Fibroblast of skin of right biceps (primary cell): ENCODE measurements at regions not wholly inside any gene's neighbourhood (a gene's known extent, or its start where the extent isn't known, plus 50 kb on each side); places are given as distances from the start of the nearest gene placed in this dataset.
A peak's percentile ranks its signal among the peaks of the same experiment; 100 is the strongest.
"Not testable (repeated sequence)": the region's sequence is repeated elsewhere in the genome, so short reads cannot be mapped to it uniquely, and the experiment has no call there.

ENCODE experiments used
- DNase-seq: peaks from one replicate; pipeline ENCODE4 v3.0.0-alpha.2; 2013

- not testable (repeated sequence) for DNase-seq
Measured at GRCh38 chr15:44849701-44850403, 106.6 kb upstream of the TERB2 start.

DNA sequence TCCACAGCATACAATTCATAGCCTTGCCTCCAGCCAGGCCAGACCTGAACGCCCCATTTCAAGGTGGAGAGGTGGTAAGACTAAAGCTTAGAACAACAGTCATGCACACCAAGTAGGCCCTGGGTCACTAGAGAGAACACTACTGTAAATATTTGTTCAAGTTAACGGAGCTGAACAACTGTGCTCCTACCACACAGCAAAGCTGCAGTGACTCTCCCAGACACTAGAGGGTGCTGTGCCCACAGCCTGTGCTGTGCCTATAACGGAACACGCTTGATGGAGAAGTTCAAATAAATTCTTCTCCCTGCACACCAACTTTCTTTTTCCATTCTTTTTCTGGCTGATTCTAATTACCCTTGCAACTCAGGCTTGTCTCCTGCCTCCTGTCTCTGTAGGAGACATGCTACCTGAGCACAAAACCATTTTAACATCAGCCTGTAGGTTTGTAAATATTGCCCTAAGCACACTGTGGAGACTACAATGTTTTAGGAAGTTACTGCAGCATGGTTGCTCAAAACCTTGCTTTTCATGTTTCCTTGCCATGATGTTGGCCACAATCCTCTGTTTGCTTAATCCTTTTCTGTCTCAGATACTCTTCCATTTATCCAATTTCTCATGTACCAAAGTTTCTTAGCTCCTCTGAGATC lies 103.1 kb upstream of the TERB2 start:
- peak; percentile 37 for DNase-seq

DNA sequence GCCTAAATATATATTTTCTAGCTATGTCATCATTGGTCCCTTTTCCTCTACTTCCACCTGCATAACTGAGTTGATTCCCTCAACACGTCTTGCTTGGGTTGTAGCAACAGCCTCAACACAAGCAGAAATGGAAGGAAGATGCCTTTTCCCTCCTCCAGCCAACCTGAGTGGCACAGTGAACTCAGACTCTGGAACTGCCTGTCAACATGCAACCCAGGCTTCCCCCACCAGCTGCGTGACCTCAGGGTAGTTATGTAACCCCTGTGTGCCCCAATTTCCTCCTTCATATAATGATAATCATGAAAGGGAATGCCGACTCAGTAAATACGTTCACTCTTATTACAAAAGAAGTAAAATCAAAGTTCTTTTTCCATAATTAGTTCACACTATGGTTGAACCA lies 101.8 kb upstream of the TERB2 start:
- not testable (repeated sequence) for DNase-seq

- not testable (repeated sequence) for DNase-seq
Measured at GRCh38 chr15:44856284-44856683, 100.2 kb upstream of the TERB2 start.

GRCh38 chr15:44857164-44857710 lies 99.2 kb upstream of the TERB2 start:
- not testable (repeated sequence) for DNase-seq

GRCh38 chr15:44859088-44859487 lies 97.4 kb upstream of the TERB2 start:
- not testable (repeated sequence) for DNase-seq

- not testable (repeated sequence) for DNase-seq
Measured at GRCh38 chr15:44860168-44860567, 96.3 kb upstream of the TERB2 start.

DNA sequence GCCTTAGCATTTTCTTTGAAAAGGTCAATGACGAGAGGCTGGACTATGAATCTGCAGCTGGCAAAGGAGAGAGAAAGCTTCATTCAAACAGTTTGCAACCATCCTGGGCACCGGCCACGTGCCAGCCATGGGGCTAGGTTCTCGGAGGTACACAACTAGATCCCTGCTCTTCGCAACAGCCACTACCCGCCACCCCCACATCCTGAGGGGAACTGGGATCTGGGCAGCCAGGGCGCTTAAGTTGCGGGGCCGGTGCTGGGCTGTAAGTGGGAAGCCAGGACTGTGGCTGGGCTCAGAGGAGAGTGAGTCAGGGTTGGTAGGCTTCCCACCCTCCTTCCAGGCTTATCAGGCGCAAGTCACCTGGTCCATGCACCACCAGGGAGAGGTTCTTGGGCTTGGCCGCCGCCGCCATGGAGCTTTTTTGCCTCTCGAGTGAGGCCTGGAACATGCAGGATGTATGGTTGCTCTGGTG lies 95.0 kb upstream of the TERB2 start:
- DNase-seq: no peak

- no peak for DNase-seq
Measured at GRCh38 chr15:44861917-44862316, 94.6 kb upstream of the TERB2 start.

DNA sequence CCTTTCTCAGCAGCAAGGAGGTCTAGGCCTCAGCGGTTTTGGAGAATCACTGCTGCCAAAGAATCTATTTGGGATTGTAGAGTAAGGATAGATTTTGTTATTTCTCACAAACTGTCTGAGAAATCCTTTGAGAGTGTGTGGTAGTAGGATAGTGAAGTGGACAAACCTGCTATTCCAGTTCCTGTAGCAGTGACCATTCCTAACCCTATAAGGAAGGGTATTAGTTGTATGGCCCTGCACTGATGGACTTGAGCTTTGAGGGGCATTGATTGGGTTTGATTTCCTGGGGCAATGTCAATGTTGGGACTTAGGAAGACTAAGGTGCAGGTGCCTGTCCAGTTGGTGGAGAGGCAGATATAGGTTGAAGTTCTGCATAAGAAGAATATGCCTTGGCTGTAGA lies 93.6 kb upstream of the TERB2 start:
- not testable (repeated sequence) for DNase-seq

DNA sequence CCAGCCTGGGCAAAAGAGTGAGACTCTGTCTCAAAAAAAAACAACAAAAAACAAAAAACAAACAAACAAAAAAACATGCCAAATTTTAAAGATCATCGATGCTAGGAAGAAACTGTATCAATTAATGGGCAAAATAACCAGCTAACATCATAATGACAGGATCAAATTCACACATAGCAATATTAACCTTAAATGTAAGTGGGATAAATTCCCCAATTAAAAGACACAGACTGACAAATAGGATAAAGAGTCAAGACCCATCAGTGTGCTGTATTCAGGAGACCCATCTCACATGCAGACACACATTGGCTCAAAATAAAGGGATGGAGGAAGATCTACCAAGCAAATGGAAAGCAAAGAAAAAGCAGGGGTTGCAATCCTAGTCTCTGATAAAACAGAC lies 88.4 kb upstream of the TERB2 start:
- not testable (repeated sequence) for DNase-seq

DNA sequence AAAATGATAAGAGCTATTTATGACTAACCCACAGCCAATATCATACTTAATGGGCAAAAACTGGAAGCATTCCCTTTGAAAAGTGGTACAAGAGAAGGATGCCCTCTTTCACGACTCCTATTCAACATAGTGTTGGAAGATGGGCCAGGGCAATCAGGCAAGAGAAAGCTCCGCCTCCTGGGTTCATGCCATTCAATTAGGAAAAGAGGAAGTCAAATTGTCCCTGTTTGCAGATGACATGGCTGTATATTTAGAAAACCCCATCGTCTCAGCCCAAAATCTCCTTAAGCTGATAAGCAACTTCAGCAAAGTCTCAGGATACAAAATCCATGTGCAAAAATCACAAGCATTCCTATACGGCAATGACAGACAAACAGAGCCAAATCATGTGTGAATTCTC lies 86.4 kb upstream of the TERB2 start:
- DNase-seq: not testable (repeated sequence)

DNA sequence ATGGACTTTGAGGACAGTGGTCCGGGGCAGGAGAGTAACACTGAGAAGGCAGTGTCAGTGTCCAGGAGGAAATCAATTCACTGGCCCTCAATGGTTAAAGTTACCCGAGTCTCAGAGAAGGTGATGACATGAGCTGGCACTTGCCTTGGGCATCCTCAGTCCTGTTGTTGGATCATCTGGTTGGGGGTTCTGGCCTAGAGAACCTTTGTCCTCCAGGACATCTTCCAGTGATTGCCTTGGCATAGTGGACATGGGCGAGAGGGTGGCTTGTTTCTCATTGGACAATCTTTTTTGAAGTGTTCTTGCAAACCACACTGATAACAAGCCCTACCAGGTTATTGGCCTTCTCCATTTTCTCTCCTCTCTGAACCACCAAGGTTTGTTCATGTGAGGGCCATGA lies 83.4 kb upstream of the TERB2 start:
- no peak for DNase-seq

DNA sequence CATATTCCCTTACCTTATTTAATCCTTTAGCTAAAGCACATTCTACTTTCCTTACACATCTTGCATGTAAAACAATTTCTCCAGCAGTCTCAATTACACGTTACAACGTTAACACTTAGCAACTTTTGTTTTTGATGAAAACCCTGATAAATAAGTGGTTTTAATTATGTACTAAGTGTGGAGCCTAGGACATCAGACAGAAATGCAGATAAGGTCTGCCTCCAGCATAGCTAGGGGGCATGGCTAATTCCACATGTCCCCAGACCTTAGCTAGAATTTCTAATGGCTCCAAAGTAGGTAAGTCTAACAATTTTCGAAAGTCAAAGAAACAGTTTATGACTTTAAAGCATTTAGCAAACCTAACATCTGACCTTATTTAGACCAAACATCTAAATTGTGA lies 77.4 kb upstream of the TERB2 start:
- DNase-seq: no peak

GRCh38 chr15:44882499-44882968 lies 74.0 kb upstream of the TERB2 start:
- DNase-seq: no peak

GRCh38 chr15:44883199-44883877 lies 73.1 kb upstream of the TERB2 start:
- DNase-seq: no peak

- DNase-seq: not testable (repeated sequence)
Measured at GRCh38 chr15:44898890-44899651, 57.4 kb upstream of the TERB2 start.

DNA sequence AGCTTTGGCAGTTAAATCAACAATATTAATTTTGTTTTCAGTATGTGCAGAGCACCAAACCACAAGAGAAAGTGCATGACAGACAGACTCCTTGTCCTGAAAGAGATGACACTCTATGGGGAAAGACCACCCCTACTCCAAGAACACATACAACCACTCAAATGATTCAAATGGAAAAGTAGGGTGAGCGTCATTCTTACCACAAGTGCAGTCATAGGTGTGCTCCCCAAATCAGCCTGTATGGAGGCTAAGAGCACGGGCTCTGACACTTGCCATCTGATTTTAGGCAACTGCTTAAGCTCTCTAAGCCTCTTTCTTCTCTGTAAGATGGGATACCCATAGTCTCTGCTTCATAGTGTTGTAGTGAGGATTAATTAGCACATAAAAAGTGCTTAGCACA lies 56.7 kb upstream of the TERB2 start:
- not testable (repeated sequence) for DNase-seq

DNA sequence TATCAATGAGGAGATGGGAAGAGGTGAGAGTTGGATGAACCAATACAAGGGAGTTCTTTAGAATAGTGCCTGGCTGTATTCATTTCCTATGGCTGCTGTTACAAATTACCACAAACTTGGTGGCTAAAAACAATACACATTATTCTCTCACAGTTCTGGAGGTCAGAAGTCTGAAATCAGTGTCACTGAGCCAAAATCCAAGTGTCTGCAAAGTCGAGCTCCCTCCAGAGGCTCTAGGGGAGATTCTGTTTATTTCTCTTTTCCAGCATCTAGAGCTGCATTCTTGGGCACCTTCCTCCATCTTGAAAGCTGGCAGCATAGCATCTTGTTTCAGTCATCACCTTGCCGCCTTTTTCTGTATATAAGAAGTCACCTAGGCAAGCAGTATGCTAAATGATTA lies 55.7 kb upstream of the TERB2 start:
- DNase-seq: not testable (repeated sequence)

DNA sequence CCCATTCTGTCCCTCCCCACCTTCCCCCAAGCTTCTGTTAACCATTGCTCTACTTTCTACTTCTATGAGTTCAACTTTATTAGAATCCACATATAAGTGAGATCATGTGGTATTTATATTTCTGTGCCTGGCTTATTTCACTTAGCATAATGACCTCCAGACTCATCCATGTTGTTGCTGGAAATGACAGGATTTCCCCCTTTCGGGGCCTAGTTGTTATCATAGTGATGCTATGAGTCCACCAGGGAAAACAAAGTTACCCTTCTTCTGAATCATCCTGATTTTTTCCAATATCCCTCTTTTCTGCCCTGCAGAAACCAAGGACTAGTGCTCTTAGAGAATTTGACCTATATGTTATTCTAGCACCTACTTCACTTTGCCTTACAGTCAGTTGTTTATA lies 53.2 kb upstream of the TERB2 start:
- DNase-seq: peak; percentile 42

- DNase-seq: not testable (repeated sequence)
Measured at GRCh38 chr15:44904651-44905340, 51.7 kb upstream of the TERB2 start.
